ENCODE measurements at regions not wholly inside any gene's neighbourhood (a gene's known extent, or its start where the extent isn't known, plus 50 kb on each side); places are given as distances from the start of the nearest gene placed in this dataset.
"Not testable (repeated sequence)": the region's sequence is repeated elsewhere in the genome, so short reads cannot be mapped to it uniquely, and the experiment has no call there.

- DNase-seq: no peak
- intact Hi-C loops (cut with DNase I): no loop called here
Observed at GRCh38 chr5:93954421-93955069, 213.1 kb upstream of the POU5F2 start.

- intact Hi-C loops (cut with DNase I): no loop called here
- no peak for DNase-seq
Observed at GRCh38 chr5:93953442-93953841, 212.0 kb upstream of the POU5F2 start.

- intact Hi-C loops (cut with DNase I): no loop called here
- DNase-seq: no peak
Observed at GRCh38 chr5:93941897-93942296, 200.5 kb upstream of the POU5F2 start.

- intact Hi-C loops (cut with DNase I); DNase-seq: not testable (repeated sequence)
Observed at GRCh38 chr5:93933269-93933668, 191.9 kb upstream of the POU5F2 start.

GRCh38 chr5:93930098-93930497, 188.7 kb upstream of the POU5F2 start:
- DNase-seq: no peak
- intact Hi-C loops (cut with DNase I): no loop called here

GRCh38 chr5:93929131-93929530, 187.7 kb upstream of the POU5F2 start:
- intact Hi-C loops (cut with DNase I): no loop called here
- no peak for DNase-seq

- intact Hi-C loops (cut with DNase I): no loop called here
- DNase-seq: no peak
Observed at GRCh38 chr5:93926831-93927620, 185.6 kb upstream of the POU5F2 start.

GRCh38 chr5:93925321-93925720, 183.9 kb upstream of the POU5F2 start:
- intact Hi-C loops (cut with DNase I): no loop called here
- no peak for DNase-seq

- intact Hi-C loops (cut with DNase I): no loop called here
- DNase-seq: no peak
Observed at GRCh38 chr5:93924628-93925027, 183.2 kb upstream of the POU5F2 start.

GRCh38 chr5:93922551-93922950, 181.2 kb upstream of the POU5F2 start:
- no peak for DNase-seq
- intact Hi-C loops (cut with DNase I): no loop called here

GRCh38 chr5:93921001-93921400, 179.6 kb upstream of the POU5F2 start:
- DNase-seq: no peak
- intact Hi-C loops (cut with DNase I): no loop called here

GRCh38 chr5:93916872-93917271, 175.5 kb upstream of the POU5F2 start:
- intact Hi-C loops (cut with DNase I): loop anchor here (10.0 kb wide), 1 partner anchor 312 kb away; no protein-coding TSS in a partner anchor
- no peak for DNase-seq

GRCh38 chr5:93915142-93915553, 173.7 kb upstream of the POU5F2 start:
- DNase-seq: no peak
- intact Hi-C loops (cut with DNase I): loop anchor here (10.0 kb wide), 1 partner anchor 310 kb away; no protein-coding TSS in a partner anchor

- no peak for DNase-seq
- intact Hi-C loops (cut with DNase I): loop anchor here (10.0 kb wide), 1 partner anchor 307 kb away; no protein-coding TSS in a partner anchor
Observed at GRCh38 chr5:93911609-93912008, 170.2 kb upstream of the POU5F2 start.

- DNase-seq: no peak
- intact Hi-C loops (cut with DNase I): no loop called here
Observed at GRCh38 chr5:93909356-93909755, 168.0 kb upstream of the POU5F2 start.

GRCh38 chr5:93904917-93905316, 163.5 kb upstream of the POU5F2 start:
- intact Hi-C loops (cut with DNase I): no loop called here
- no peak for DNase-seq

GRCh38 chr5:93902288-93902687, 160.9 kb upstream of the POU5F2 start:
- intact Hi-C loops (cut with DNase I): no loop called here
- DNase-seq: no peak

- DNase-seq: no peak
- intact Hi-C loops (cut with DNase I): no loop called here
Observed at GRCh38 chr5:93899026-93899600, 157.7 kb upstream of the POU5F2 start.

GRCh38 chr5:93894601-93895354, 153.4 kb upstream of the POU5F2 start:
- peak in 7 of 42 donors; percentile 11 to 48 (median 14) for DNase-seq

GRCh38 chr5:93893075-93893474, 151.7 kb upstream of the POU5F2 start:
- intact Hi-C loops (cut with DNase I): no loop called here

More at GRCh38 chr5:93894601-93895354, 153.4 kb upstream of the POU5F2 start:
- intact Hi-C loops (cut with DNase I): no loop called here

More at GRCh38 chr5:93893075-93893474, 151.7 kb upstream of the POU5F2 start:
- DNase-seq: no peak

All from head of caudate nucleus (tissue), 42 donors.